ENCODE measurements at regions not wholly inside any gene's neighbourhood (a gene's known extent, or its start where the extent isn't known, plus 50 kb on each side); places are given as distances from the start of the nearest gene placed in this dataset.

DNA sequence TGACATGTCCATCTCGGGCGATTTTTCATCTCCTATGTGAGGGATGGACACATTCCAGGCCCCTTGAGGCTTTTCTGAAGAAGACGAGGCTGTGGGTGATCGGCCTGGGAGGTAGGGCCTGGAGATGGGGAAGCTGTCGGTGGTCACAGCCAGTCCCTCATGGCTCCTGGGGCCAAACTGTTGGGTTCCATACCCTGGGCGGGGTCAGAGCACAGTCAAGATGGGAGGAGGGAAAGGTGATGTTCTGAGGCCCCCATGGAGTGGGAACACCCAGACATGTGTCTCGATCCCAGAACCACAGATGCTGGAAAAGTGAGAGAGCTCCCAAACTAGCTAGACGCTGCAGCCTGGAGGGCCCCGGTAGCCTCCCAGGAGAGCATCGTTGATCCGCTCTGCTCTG is 157.5 kb upstream of the C1orf174 start:
- no TSS peak for BruUV-seq (replicated peaks)
- no peak overlapping the region for H4K8ac ChIP-seq (ENCODE audit: low read depth in 2 of 2, low read length in 2 of 2)
- H4K91ac ChIP-seq (ENCODE audit: insufficient read depth, low read depth, low read length): no peak overlapping the region
- H3K4ac ChIP-seq (ENCODE audit: low read depth, low read length): no peak overlapping the region
- no peak overlapping the region for H3K4me2 ChIP-seq (ENCODE audit: low read depth, low read length)
- no peak overlapping the region for H3K4me3 ChIP-seq (ENCODE audit: insufficient read depth, low read depth, low read length)
- no peaks in the 10 kb centered on the region for H3K9me1 ChIP-seq (ENCODE audit: insufficient read depth, low read length)
- ChIA-PET POLR2A (ENCODE audit: unreplicated experiment) (no interaction called here), CTCF (no interaction called here)
- no peak overlapping the region for H3K23ac ChIP-seq (ENCODE audit: low read depth, low read length)
- TF ChIP-seq RCOR1 (IDR thresholded peaks at IDR 0.05; ENCODE audit: insufficient replicate concordance, low read length) (no peak), FOS (IDR thresholded peaks at IDR 0.05; ENCODE audit: low read depth, low read length) (no peak), CHD1 (IDR thresholded peaks at IDR 0.05; ENCODE audit: low read depth, low read length) (no peak)
- TF ChIP-seq, protein P1, sequence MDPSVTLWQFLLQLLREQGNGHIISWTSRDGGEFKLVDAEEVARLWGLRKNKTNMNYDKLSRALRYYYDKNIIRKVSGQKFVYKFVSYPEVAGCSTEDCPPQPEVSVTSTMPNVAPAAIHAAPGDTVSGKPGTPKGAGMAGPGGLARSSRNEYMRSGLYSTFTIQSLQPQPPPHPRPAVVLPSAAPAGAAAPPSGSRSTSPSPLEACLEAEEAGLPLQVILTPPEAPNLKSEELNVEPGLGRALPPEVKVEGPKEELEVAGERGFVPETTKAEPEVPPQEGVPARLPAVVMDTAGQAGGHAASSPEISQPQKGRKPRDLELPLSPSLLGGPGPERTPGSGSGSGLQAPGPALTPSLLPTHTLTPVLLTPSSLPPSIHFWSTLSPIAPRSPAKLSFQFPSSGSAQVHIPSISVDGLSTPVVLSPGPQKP (IDR thresholded peaks at IDR 0.05; ENCODE audit: borderline replicate concordance, low read depth, low read length): no peak
- intact Hi-C loops (cut with micrococcal nuclease): no loop called here
- no peaks in the 10 kb centered on the region for H3K79me1 ChIP-seq (ENCODE audit: low read depth in 1 of 2, low read length in 2 of 2)
- no peak overlapping the region for H2AK5ac ChIP-seq (ENCODE audit: low read depth, low read length)
- H3K9ac ChIP-seq (ENCODE audit: low read depth, low read length): no peak overlapping the region
- no peak overlapping the region for H3K56ac ChIP-seq (ENCODE audit: extremely low read depth, insufficient read depth, low read length)
- WGBS, 2 experiments (ENCODE audit: extremely low coverage in 2 of 2, insufficient read length in 1 of 2): no CpG with 5 or more reads among the region's 11 CpGs
- H2BK15ac ChIP-seq (ENCODE audit: low read depth, low read length): no peak overlapping the region
- H2AK9ac ChIP-seq (replicated peaks; ENCODE audit: low read depth, low read length, poor library complexity): no peak overlapping the region
- no peak for DNase-seq
- no peak overlapping the region for H3K18ac ChIP-seq (ENCODE audit: low read depth, low read length)
- no peak overlapping the region for H2BK5ac ChIP-seq (ENCODE audit: low read depth, low read length, poor library complexity, severe bottlenecking)
- H2BK120ac ChIP-seq (ENCODE audit: low read depth, low read length): no peak overlapping the region
- no peak overlapping the region for H3K14ac ChIP-seq (replicated peaks; ENCODE audit: low read depth, low read length)
- no peaks in the 10 kb centered on the region for H3K36me3 ChIP-seq (ENCODE audit: control insufficient read depth, insufficient read depth, low read length)
- in situ Hi-C loops (cut with MboI; ENCODE audit: low sequenced_read_pairs): no loop called here
- H3K9me3 ChIP-seq (ENCODE audit: control insufficient read depth, insufficient read depth, low read length): peaks cover 71% of the 10 kb centered on the region
- dilution Hi-C loops (cut with HindIII; ENCODE audit: low sequenced_read_pairs, unreplicated experiment): no loop called here
- no peak overlapping the region for H3K27ac ChIP-seq (ENCODE audit: insufficient read depth, low read length)
- no peaks in the 10 kb centered on the region for H3K27me3 ChIP-seq (ENCODE audit: control insufficient read depth, insufficient read depth, low read length)
- no peaks in the 10 kb centered on the region for H3K4me1 ChIP-seq (ENCODE audit: control insufficient read depth, insufficient read depth, low read length)
- no peak overlapping the region for H4K5ac ChIP-seq (ENCODE audit: low read depth, low read length)
- no peak overlapping the region for H2AFZ ChIP-seq (replicated peaks; ENCODE audit: low read length, poor library complexity)
- H4K20me1 ChIP-seq (ENCODE audit: insufficient read depth, low read length): no peaks in the 10 kb centered on the region
- ATAC-seq (ENCODE audit: low read depth): no peak
- no peak overlapping the region for H2BK20ac ChIP-seq (ENCODE audit: low read depth, low read length)
